ENCODE measurements at regions not wholly inside any gene's neighbourhood (a gene's known extent, or its start where the extent isn't known, plus 50 kb on each side); places are given as distances from the start of the nearest gene placed in this dataset.
"Not testable (repeated sequence)": the region's sequence is repeated elsewhere in the genome, so short reads cannot be mapped to it uniquely, and the experiment has no call there.

GRCh38 chr7:47066976-47067614 lies 514.8 kb downstream of the TNS3 start:
- H3K4me3 Mint-ChIP-seq = no peak overlapping the region
- H3K27me3 Mint-ChIP-seq (ENCODE audit: insufficient read depth, low read depth) = no peaks in the 10 kb centered on the region
- Histone ChIP-seq H3K4me1 (peaks cover 7% of the 10 kb centered on the region), H3K4me2 (peak overlapping the region; percentile 29), H3K27ac (no peak overlapping the region), H3K9me3 (ENCODE audit: low read depth) (no peaks in the 10 kb centered on the region), H2AFZ (replicated peaks) (no peak overlapping the region), H3F3A (ENCODE audit: low read depth) (no peaks in the 10 kb centered on the region), H3K4me3 (no peak overlapping the region), H3K9ac (no peak overlapping the region), H3K27me3 (no peaks in the 10 kb centered on the region), H4K20me1 (ENCODE audit: low read depth) (no peaks in the 10 kb centered on the region), H3K79me2 (ENCODE audit: low read depth) (no peaks in the 10 kb centered on the region), H3K36me3 (no peaks in the 10 kb centered on the region)
- H3K9me3 Mint-ChIP-seq = no peaks in the 10 kb centered on the region
- TF ChIP-seq CTCF (IDR thresholded peaks at IDR 0.05) = no peak
- no peak for TF ChIP-seq EZH2phosphoT487 (IDR thresholded peaks at IDR 0.05)
- DNase-seq (ENCODE audit: low spot score) = peak; percentile 43
- no peaks in the 10 kb centered on the region for H3K36me3 Mint-ChIP-seq
- peaks cover 3% of the 10 kb centered on the region for H3K4me1 Mint-ChIP-seq
- no peak overlapping the region for H3K27ac Mint-ChIP-seq

GRCh38 chr7:47056731-47057130 lies 525.2 kb downstream of the TNS3 start:
- Mint-ChIP-seq H3K4me3 (no peak overlapping the region), H3K27me3 (ENCODE audit: insufficient read depth, low read depth) (peaks cover 4% of the 10 kb centered on the region), H3K9me3 (peaks cover 17% of the 10 kb centered on the region), H3K27ac (no peak overlapping the region), H3K4me1 (no peaks in the 10 kb centered on the region), H3K36me3 (peaks cover 3% of the 10 kb centered on the region)
- H2AFZ ChIP-seq (replicated peaks) = no peak overlapping the region
- H3K4me2 ChIP-seq = no peak overlapping the region
- no peak overlapping the region for H3K27ac ChIP-seq
- no peaks in the 10 kb centered on the region for H3K4me1 ChIP-seq
- H3K36me3 ChIP-seq = no peaks in the 10 kb centered on the region
- H4K20me1 ChIP-seq (ENCODE audit: low read depth) = no peaks in the 10 kb centered on the region
- H3K27me3 ChIP-seq = no peaks in the 10 kb centered on the region
- H3K9me3 ChIP-seq (ENCODE audit: low read depth) = no peaks in the 10 kb centered on the region
- no peaks in the 10 kb centered on the region for H3K79me2 ChIP-seq (ENCODE audit: low read depth)
- no peak overlapping the region for H3K4me3 ChIP-seq
- no peaks in the 10 kb centered on the region for H3F3A ChIP-seq (ENCODE audit: low read depth)
- no peak for TF ChIP-seq CTCF (IDR thresholded peaks at IDR 0.05)
- DNase-seq (ENCODE audit: low spot score) = no peak
- H3K9ac ChIP-seq = no peak overlapping the region

GRCh38 chr7:47052541-47053208 lies 529.2 kb downstream of the TNS3 start:
- not testable (repeated sequence) for H3K36me3 ChIP-seq; H3K9me3 ChIP-seq (ENCODE audit: low read depth); H3K36me3 Mint-ChIP-seq; H3K27me3 Mint-ChIP-seq (ENCODE audit: insufficient read depth, low read depth); H3K4me3 Mint-ChIP-seq; DNase-seq (ENCODE audit: low spot score); H3K9ac ChIP-seq; H3K4me3 ChIP-seq; H3K27ac Mint-ChIP-seq; H3K4me1 Mint-ChIP-seq; H3K4me2 ChIP-seq; H3K27me3 ChIP-seq; H3F3A ChIP-seq (ENCODE audit: low read depth); H3K4me1 ChIP-seq; H4K20me1 ChIP-seq (ENCODE audit: low read depth); H2AFZ ChIP-seq (replicated peaks); H3K79me2 ChIP-seq (ENCODE audit: low read depth); H3K27ac ChIP-seq
- peaks cover 17% of the 10 kb centered on the region for H3K9me3 Mint-ChIP-seq

GRCh38 chr7:47049234-47049774 lies 532.6 kb downstream of the TNS3 start:
- DNase-seq (ENCODE audit: low spot score) = no peak
- no peak overlapping the region for H3K9ac ChIP-seq
- peaks cover 3% of the 10 kb centered on the region for H3K36me3 Mint-ChIP-seq
- no peak overlapping the region for H3K4me3 ChIP-seq
- H3K4me2 ChIP-seq = no peak overlapping the region
- no peak overlapping the region for H3K4me3 Mint-ChIP-seq
- H3K36me3 ChIP-seq = no peaks in the 10 kb centered on the region
- H3K4me1 ChIP-seq = no peaks in the 10 kb centered on the region
- TF ChIP-seq EZH2phosphoT487 (IDR thresholded peaks at IDR 0.05) = no peak
- no peak for TF ChIP-seq CTCF (IDR thresholded peaks at IDR 0.05)
- no peak for TF ChIP-seq EZH2 (IDR thresholded peaks at IDR 0.05)
- peaks cover 6% of the 10 kb centered on the region for H3K27me3 Mint-ChIP-seq (ENCODE audit: insufficient read depth, low read depth)
- no peaks in the 10 kb centered on the region for H3K9me3 ChIP-seq (ENCODE audit: low read depth)
- H4K20me1 ChIP-seq (ENCODE audit: low read depth) = no peaks in the 10 kb centered on the region
- H2AFZ ChIP-seq (replicated peaks) = no peak overlapping the region
- H3K79me2 ChIP-seq (ENCODE audit: low read depth) = no peaks in the 10 kb centered on the region
- H3K9me3 Mint-ChIP-seq = peaks cover 6% of the 10 kb centered on the region
- H3K27ac ChIP-seq = no peak overlapping the region
- H3K27ac Mint-ChIP-seq = no peak overlapping the region
- H3K4me1 Mint-ChIP-seq = peaks cover 30% of the 10 kb centered on the region
- H3K27me3 ChIP-seq = no peaks in the 10 kb centered on the region
- H3F3A ChIP-seq (ENCODE audit: low read depth) = no peaks in the 10 kb centered on the region
